SK-N-SH treated with all-trans-retinoic acid at 6 μM for 48 hours (cell line): ENCODE measurements at regions not wholly inside any gene's neighbourhood (a gene's known extent, or its start where the extent isn't known, plus 50 kb on each side); places are given as distances from the start of the nearest gene placed in this dataset.
A peak's percentile ranks its signal among the peaks of the same experiment; 100 is the strongest.
"Not testable (repeated sequence)": the region's sequence is repeated elsewhere in the genome, so short reads cannot be mapped to it uniquely, and the experiment has no call there.

Experiments used
- ATAC-seq: fragments of 200-7000 bp; cut with Tn5 transposase; 3 replicates; pipeline ENCODE4 v1.9.1; 2020; ENCODE audit warnings: mild to moderate bottlenecking, moderate library complexity
- ARNTL ChIP-seq: fragments of 450-650 bp; formaldehyde crosslinking; IDR thresholded peaks from 2 replicates; pipeline ENCODE4 v1.5.0; 2020; ENCODE audit warnings: low read depth, mild to moderate bottlenecking, moderate library complexity, borderline replicate concordance
- BACH2 ChIP-seq: fragments of 250-450 bp; sonication (Bioruptor Pico); IDR thresholded peaks from 2 replicates; pipeline ENCODE4 v1.9.0; 2021; ENCODE audit warnings: mild to moderate bottlenecking, borderline replicate concordance
- CREB5 ChIP-seq: fragments of 250-450 bp; sonication (Bioruptor Pico); IDR thresholded peaks from 2 replicates; pipeline ENCODE4 v1.5.1; 2020; ENCODE audit warnings: low read depth, mild to moderate bottlenecking, moderate library complexity
- CSDC2 ChIP-seq: fragments of 250-450 bp; sonication (Bioruptor Pico); IDR thresholded peaks from 2 replicates; pipeline ENCODE4 v1.5.0; 2020; ENCODE audit warnings: mild to moderate bottlenecking, moderate library complexity
- CSRNP3 ChIP-seq: fragments of 250-450 bp; sonication (Bioruptor Pico); IDR thresholded peaks from 2 replicates; pipeline ENCODE4 v1.5.1; 2021; ENCODE audit warnings: mild to moderate bottlenecking, moderate library complexity
- GLIS3 ChIP-seq: fragments of 250-450 bp; sonication (Bioruptor Pico); IDR thresholded peaks from 2 replicates; pipeline ENCODE4 v1.5.0; 2020; ENCODE audit warnings: mild to moderate bottlenecking, moderate library complexity
- ISL1 ChIP-seq: fragments of 250-450 bp; sonication (Bioruptor Pico); IDR thresholded peaks from 2 replicates; pipeline ENCODE4 v2.1.2; 2022; ENCODE audit warnings: mild to moderate bottlenecking, moderate library complexity
- OSR1 ChIP-seq: fragments of 250-450 bp; sonication (Bioruptor Pico); IDR thresholded peaks from 2 replicates; pipeline ENCODE4 v1.8.0; 2022; ENCODE audit warnings: moderate library complexity, mild to moderate bottlenecking, inconsistent platforms
- PATZ1 ChIP-seq: fragments of 250-450 bp; sonication (Bioruptor Pico); IDR thresholded peaks from 2 replicates; pipeline ENCODE4 v1.8.0; 2020; ENCODE audit warnings: mild to moderate bottlenecking, moderate library complexity, borderline replicate concordance
- POU6F1 ChIP-seq: fragments of 250-450 bp; sonication (Bioruptor Pico); IDR thresholded peaks from 2 replicates; pipeline ENCODE4 v1.8.0; 2021; ENCODE audit warnings: low read depth, mild to moderate bottlenecking, moderate library complexity, borderline replicate concordance
- PPARA ChIP-seq: fragments of 250-450 bp; sonication (Bioruptor Pico); IDR thresholded peaks from 2 replicates; pipeline ENCODE4 v1.5.0; 2020; ENCODE audit warnings: mild to moderate bottlenecking, borderline replicate concordance
- RARB ChIP-seq: fragments of 250-450 bp; sonication (Bioruptor Pico); IDR thresholded peaks from 2 replicates; pipeline ENCODE4 v1.8.0; 2021; ENCODE audit warnings: mild to moderate bottlenecking, moderate library complexity
- SNAI2 ChIP-seq: fragments of 250-450 bp; sonication (Bioruptor Pico); IDR thresholded peaks from 2 replicates; pipeline ENCODE4 v1.5.0; 2020; ENCODE audit warnings: mild to moderate bottlenecking, moderate library complexity
- TOX ChIP-seq: fragments of 250-450 bp; sonication (Bioruptor Pico); IDR thresholded peaks from 2 replicates; pipeline ENCODE4 v1.8.0; 2021; ENCODE audit warnings: mild to moderate bottlenecking, moderate library complexity, borderline replicate concordance
- ZC3H10 ChIP-seq: fragments of 250-450 bp; sonication (Bioruptor Pico); IDR thresholded peaks from 2 replicates; pipeline ENCODE4 v1.5.1; 2021; ENCODE audit warnings: mild to moderate bottlenecking, moderate library complexity
- ZFP3 ChIP-seq: fragments of 250-450 bp; sonication (Bioruptor Pico); IDR thresholded peaks from 2 replicates; pipeline ENCODE4 v1.5.0; 2020; ENCODE audit warnings: mild to moderate bottlenecking, moderate library complexity
- ZFP30 ChIP-seq: fragments of 450-650 bp; formaldehyde crosslinking; IDR thresholded peaks from 2 replicates; pipeline ENCODE4 v1.5.0; 2022; ENCODE audit warnings: mild to moderate bottlenecking, moderate library complexity
- ZNF565 ChIP-seq: fragments of 450-650 bp; formaldehyde crosslinking; conservative IDR thresholded peaks from 2 replicates; pipeline ENCODE4 v1.5.0; 2020; ENCODE audit warnings: low read depth, mild to moderate bottlenecking, moderate library complexity
- ZNF70 ChIP-seq: fragments of 450-650 bp; formaldehyde crosslinking; IDR thresholded peaks from 2 replicates; pipeline ENCODE4 v1.5.0; 2020; ENCODE audit warnings: mild to moderate bottlenecking, moderate library complexity
- ZNF8 ChIP-seq: fragments of 450-650 bp; formaldehyde crosslinking; IDR thresholded peaks from 2 replicates; pipeline ENCODE4 v1.5.0; 2020; ENCODE audit warnings: mild to moderate bottlenecking, moderate library complexity
- TF ChIP-seq, protein P1 (sequence below): fragments of 250-450 bp; sonication (Bioruptor Pico); IDR thresholded peaks from 2 replicates; pipeline ENCODE4 v1.5.0; 2020; ENCODE audit warnings: mild to moderate bottlenecking, moderate library complexity

DNA sequence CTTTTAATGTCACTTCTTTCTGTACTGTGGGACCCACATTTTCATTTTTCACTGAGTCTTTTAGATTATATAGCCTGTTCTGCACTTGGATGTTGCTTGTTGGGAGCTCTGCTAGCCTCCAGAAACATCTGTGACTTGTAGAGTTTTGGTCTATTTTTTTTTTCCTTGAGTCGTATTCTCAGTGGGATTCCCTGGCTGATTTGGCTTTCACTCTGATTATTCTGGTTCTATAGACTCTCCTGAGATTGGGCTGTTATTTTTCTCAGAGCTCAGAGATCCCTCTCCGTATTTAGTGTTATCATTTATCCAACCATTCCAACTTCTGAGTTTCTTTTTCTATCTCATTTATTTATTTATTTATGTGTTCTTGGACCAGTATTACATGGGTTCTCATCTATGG lies 339.3 kb downstream of the FAM170A start:
- ATAC-seq = no peak
- TF ChIP-seq SNAI2 = no peak

DNA sequence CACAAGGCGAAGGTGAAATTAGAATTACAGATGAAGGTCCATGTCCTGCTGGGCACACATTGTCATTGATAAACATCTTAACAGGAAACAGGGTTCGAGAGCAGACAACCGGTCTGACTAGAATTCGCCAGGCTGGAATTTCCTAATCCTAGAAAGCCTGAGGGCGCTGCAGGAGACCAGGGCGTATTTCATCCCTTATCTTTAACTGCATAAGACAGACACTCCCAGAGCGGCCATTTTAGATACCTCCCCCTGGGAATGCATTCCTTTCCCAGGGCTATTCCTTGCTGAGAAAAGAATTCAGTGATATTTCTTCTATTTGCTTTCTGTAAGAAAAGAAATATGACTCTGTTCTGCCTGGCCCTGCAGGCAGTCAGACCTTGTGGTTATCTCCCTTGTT lies 357.7 kb downstream of the FAM170A start:
- not testable (repeated sequence) for ATAC-seq

DNA sequence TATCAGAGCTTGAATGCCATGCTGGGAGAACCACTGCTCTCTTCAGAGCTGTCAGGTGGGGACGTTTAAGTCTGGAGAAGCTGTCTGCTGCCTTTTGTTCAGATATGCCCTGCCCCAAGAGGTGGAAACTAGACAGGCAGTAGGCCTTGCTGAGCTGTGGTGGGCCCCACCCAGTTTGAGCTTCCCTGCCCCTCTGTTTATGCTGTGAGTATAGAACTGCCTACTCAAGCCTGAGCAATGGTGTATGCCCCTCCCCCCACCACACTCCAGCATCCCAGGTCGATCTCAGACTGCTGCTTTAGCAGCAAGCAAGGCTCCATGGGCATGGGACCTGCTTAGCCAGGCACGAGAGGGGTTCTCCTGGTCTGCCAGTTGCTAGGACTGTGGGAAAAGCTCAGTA lies 362.3 kb downstream of the FAM170A start:
- ATAC-seq = no peak
- TF ChIP-seq SNAI2 = no peak
- TF ChIP-seq ZFP3 (CRISPR knock-in tag) = no peak
- TF ChIP-seq OSR1 (CRISPR knock-in tag) = no peak
- no peak for TF ChIP-seq CSDC2
- no peak for TF ChIP-seq ISL1
- TF ChIP-seq TOX (CRISPR knock-in tag) = no peak
- no peak for TF ChIP-seq BACH2 (CRISPR knock-in tag)
- TF ChIP-seq ZFP30 (CRISPR knock-in tag) = no peak
- no peak for TF ChIP-seq ARNTL (CRISPR knock-in tag)
- no peak for TF ChIP-seq ZC3H10 (CRISPR knock-in tag)
- TF ChIP-seq ZNF565 = no peak
- TF ChIP-seq ZNF8 (CRISPR knock-in tag) = no peak
- no peak for TF ChIP-seq PPARA (CRISPR knock-in tag)
- no peak for TF ChIP-seq CSRNP3
- TF ChIP-seq PATZ1 = no peak
- TF ChIP-seq CREB5 (CRISPR knock-in tag) = no peak

DNA sequence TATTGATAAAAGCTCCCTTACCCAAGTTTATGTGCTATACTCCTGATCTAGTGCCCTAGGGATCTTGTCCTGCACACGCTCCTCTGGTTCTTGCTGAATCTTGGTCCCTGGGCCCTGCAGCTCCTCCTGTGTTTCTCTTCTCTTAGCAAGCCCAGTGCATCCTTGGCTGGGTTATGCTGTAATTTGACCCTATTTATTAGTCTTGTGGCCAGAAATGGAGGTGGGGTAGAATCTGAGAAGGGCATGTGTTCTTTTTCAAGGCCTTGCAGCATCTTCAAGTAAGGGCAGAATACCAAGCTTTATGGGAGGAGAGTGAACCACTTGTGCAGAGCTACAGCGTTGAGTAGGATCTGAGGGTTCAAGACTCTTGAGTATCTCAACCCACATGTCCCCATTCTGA lies 366.8 kb downstream of the FAM170A start:
- TF ChIP-seq GLIS3 (CRISPR knock-in tag) (no peak), ZC3H10 (CRISPR knock-in tag) (no peak), BACH2 (CRISPR knock-in tag) (no peak), PPARA (CRISPR knock-in tag) (no peak), CSRNP3 (no peak), ZNF565 (no peak), ZNF8 (CRISPR knock-in tag) (no peak), ZNF70 (CRISPR knock-in tag) (no peak), ARNTL (CRISPR knock-in tag) (no peak), TOX (CRISPR knock-in tag) (no peak), OSR1 (CRISPR knock-in tag) (no peak), ZFP30 (CRISPR knock-in tag) (no peak), ISL1 (no peak)
- ATAC-seq = peak; percentile 96

GRCh38 chr5:120007598-120007997 lies 378.2 kb downstream of the FAM170A start:
- no peak for ATAC-seq
- TF ChIP-seq RARB (CRISPR knock-in tag) (no peak), POU6F1 (no peak), TOX (CRISPR knock-in tag) (no peak), ISL1 (no peak), CSRNP3 (no peak), PATZ1 (no peak)
- TF ChIP-seq, protein P1, sequence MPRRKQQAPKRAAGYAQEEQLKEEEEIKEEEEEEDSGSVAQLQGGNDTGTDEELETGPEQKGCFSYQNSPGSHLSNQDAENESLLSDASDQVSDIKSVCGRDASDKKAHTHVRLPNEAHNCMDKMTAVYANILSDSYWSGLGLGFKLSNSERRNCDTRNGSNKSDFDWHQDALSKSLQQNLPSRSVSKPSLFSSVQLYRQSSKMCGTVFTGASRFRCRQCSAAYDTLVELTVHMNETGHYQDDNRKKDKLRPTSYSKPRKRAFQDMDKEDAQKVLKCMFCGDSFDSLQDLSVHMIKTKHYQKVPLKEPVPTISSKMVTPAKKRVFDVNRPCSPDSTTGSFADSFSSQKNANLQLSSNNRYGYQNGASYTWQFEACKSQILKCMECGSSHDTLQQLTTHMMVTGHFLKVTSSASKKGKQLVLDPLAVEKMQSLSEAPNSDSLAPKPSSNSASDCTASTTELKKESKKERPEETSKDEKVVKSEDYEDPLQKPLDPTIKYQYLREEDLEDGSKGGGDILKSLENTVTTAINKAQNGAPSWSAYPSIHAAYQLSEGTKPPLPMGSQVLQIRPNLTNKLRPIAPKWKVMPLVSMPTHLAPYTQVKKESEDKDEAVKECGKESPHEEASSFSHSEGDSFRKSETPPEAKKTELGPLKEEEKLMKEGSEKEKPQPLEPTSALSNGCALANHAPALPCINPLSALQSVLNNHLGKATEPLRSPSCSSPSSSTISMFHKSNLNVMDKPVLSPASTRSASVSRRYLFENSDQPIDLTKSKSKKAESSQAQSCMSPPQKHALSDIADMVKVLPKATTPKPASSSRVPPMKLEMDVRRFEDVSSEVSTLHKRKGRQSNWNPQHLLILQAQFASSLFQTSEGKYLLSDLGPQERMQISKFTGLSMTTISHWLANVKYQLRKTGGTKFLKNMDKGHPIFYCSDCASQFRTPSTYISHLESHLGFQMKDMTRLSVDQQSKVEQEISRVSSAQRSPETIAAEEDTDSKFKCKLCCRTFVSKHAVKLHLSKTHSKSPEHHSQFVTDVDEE (CRISPR knock-in tag) = no peak
